ENCODE measurements at regions not wholly inside any gene's neighbourhood (a gene's known extent, or its start where the extent isn't known, plus 50 kb on each side); places are given as distances from the start of the nearest gene placed in this dataset.

DNA sequence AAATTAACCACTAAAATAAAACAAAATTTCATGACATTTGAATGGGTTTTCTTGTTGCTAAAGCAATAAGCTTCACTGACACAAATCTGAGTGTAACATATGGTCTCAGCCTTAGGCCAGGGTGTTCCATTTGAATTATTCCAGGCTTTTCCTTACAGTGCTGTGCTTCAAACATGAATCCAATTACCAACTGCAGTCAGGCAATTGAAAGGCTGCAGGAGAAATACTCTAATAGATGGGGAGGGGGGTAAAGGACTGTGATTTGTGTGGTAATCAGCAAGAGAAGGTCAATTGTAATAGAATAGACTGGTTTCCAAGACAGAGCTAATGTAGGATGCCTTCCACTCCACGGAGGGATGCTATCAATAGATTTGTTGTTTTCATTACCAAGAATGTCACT, 466.7 kb downstream of the C3orf38 start (continued):
- TF ChIP-seq, protein P1, sequence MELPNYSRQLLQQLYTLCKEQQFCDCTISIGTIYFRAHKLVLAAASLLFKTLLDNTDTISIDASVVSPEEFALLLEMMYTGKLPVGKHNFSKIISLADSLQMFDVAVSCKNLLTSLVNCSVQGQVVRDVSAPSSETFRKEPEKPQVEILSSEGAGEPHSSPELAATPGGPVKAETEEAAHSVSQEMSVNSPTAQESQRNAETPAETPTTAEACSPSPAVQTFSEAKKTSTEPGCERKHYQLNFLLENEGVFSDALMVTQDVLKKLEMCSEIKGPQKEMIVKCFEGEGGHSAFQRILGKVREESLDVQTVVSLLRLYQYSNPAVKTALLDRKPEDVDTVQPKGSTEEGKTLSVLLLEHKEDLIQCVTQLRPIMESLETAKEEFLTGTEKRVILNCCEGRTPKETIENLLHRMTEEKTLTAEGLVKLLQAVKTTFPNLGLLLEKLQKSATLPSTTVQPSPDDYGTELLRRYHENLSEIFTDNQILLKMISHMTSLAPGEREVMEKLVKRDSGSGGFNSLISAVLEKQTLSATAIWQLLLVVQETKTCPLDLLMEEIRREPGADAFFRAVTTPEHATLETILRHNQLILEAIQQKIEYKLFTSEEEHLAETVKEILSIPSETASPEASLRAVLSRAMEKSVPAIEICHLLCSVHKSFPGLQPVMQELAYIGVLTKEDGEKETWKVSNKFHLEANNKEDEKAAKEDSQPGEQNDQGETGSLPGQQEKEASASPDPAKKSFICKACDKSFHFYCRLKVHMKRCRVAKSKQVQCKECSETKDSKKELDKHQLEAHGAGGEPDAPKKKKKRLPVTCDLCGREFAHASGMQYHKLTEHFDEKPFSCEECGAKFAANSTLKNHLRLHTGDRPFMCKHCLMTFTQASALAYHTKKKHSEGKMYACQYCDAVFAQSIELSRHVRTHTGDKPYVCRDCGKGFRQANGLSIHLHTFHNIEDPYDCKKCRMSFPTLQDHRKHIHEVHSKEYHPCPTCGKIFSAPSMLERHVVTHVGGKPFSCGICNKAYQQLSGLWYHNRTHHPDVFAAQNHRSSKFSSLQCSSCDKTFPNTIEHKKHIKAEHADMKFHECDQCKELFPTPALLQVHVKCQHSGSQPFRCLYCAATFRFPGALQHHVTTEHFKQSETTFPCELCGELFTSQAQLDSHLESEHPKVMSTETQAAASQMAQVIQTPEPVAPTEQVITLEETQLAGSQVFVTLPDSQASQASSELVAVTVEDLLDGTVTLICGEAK (IDR thresholded peaks at IDR 0.05; ENCODE audit: borderline replicate concordance) = no peak
- TF ChIP-seq USF1 (IDR thresholded peaks at IDR 0.05; ENCODE audit: borderline replicate concordance, extremely low read length, insufficient read depth, low read depth, low read length) (no peak), IRF4 (IDR thresholded peaks at IDR 0.05; ENCODE audit: low read depth, low read length) (no peak), STAT1 (conservative IDR thresholded peaks at IDR 0.05) (no peak), ATF3 (IDR thresholded peaks at IDR 0.05; ENCODE audit: borderline replicate concordance, extremely low read depth, low read depth, low read length) (no peak), CHD2 (IDR thresholded peaks at IDR 0.05; ENCODE audit: borderline replicate concordance, low read depth, low read length) (no peak), SRF (IDR thresholded peaks at IDR 0.05; ENCODE audit: low read depth in 2 of 2, low read length in 2 of 2) (no peak), MEF2B (IDR thresholded peaks at IDR 0.05; ENCODE audit: partially characterized antibody, poor library complexity, severe bottlenecking) (no peak), ZZZ3 (IDR thresholded peaks at IDR 0.05; ENCODE audit: control insufficient read depth, insufficient read length, low read depth) (no peak)

All from GM12878 (cell line).